ENCODE measurements at regions not wholly inside any gene's neighbourhood (a gene's known extent, or its start where the extent isn't known, plus 50 kb on each side); places are given as distances from the start of the nearest gene placed in this dataset.

- H3K36me3 ChIP-seq (ENCODE audit: control insufficient read depth, insufficient read depth, low read length) = no peaks in the 10 kb centered on the region
- H3K27me3 ChIP-seq (ENCODE audit: control insufficient read depth, insufficient read depth, low read length) = no peaks in the 10 kb centered on the region
- no peaks in the 10 kb centered on the region for H3K9me3 ChIP-seq (ENCODE audit: control insufficient read depth, insufficient read depth, low read length)
- no CpG with 5 or more reads among the region's 3 CpGs for WGBS (ENCODE audit: insufficient coverage, insufficient read length)
- H3K4me3 ChIP-seq (ENCODE audit: low read length) = no peak overlapping the region
- H3K4me1 ChIP-seq (ENCODE audit: control insufficient read depth, insufficient read depth, low read length) = no peaks in the 10 kb centered on the region
- H3K27ac ChIP-seq (ENCODE audit: low read length) = no peak overlapping the region
- DNase-seq (ENCODE audit: low read depth, low spot score) = no peak
Observed at GRCh38 chr12:63308671-63309070, 157.7 kb upstream of the AVPR1A start.

- H3K36me3 ChIP-seq (ENCODE audit: control insufficient read depth, insufficient read depth, low read length) = no peaks in the 10 kb centered on the region
- H3K27ac ChIP-seq (ENCODE audit: low read length) = no peak overlapping the region
- no peak overlapping the region for H3K4me3 ChIP-seq (ENCODE audit: low read length)
- no CpG with 5 or more reads among the region's 8 CpGs for WGBS (ENCODE audit: insufficient coverage, insufficient read length)
- DNase-seq (ENCODE audit: low read depth, low spot score) = no peak
- H3K9me3 ChIP-seq (ENCODE audit: control insufficient read depth, insufficient read depth, low read length) = no peaks in the 10 kb centered on the region
- H3K4me1 ChIP-seq (ENCODE audit: control insufficient read depth, insufficient read depth, low read length) = no peaks in the 10 kb centered on the region
- H3K27me3 ChIP-seq (ENCODE audit: control insufficient read depth, insufficient read depth, low read length) = no peaks in the 10 kb centered on the region
Observed at GRCh38 chr12:63307849-63308248, 156.8 kb upstream of the AVPR1A start.

GRCh38 chr12:63305901-63306875 is 155.2 kb upstream of the AVPR1A start:
- Histone ChIP-seq H3K9me3 (ENCODE audit: control insufficient read depth, insufficient read depth, low read length) (no peaks in the 10 kb centered on the region), H3K36me3 (ENCODE audit: control insufficient read depth, insufficient read depth, low read length) (no peaks in the 10 kb centered on the region), H3K27me3 (ENCODE audit: control insufficient read depth, insufficient read depth, low read length) (no peaks in the 10 kb centered on the region), H3K4me1 (ENCODE audit: control insufficient read depth, insufficient read depth, low read length) (no peaks in the 10 kb centered on the region), H3K4me3 (ENCODE audit: low read length) (no peak overlapping the region), H3K27ac (ENCODE audit: low read length) (no peak overlapping the region)
- DNase-seq (ENCODE audit: low read depth, low spot score) = no peak
- WGBS (ENCODE audit: insufficient coverage, insufficient read length) = no CpG with 5 or more reads among the region's 14 CpGs

- H3K27ac ChIP-seq (ENCODE audit: low read length) = no peak overlapping the region
- H3K36me3 ChIP-seq (ENCODE audit: control insufficient read depth, insufficient read depth, low read length) = no peaks in the 10 kb centered on the region
- no peak for DNase-seq (ENCODE audit: low read depth, low spot score)
- no peaks in the 10 kb centered on the region for H3K27me3 ChIP-seq (ENCODE audit: control insufficient read depth, insufficient read depth, low read length)
- no peak overlapping the region for H3K4me3 ChIP-seq (ENCODE audit: low read length)
- 100% methylated on average over 1 of the region's 5 CpGs for WGBS (ENCODE audit: insufficient coverage, insufficient read length)
- no peaks in the 10 kb centered on the region for H3K4me1 ChIP-seq (ENCODE audit: control insufficient read depth, insufficient read depth, low read length)
- H3K9me3 ChIP-seq (ENCODE audit: control insufficient read depth, insufficient read depth, low read length) = no peaks in the 10 kb centered on the region
Observed at GRCh38 chr12:63304887-63305316, 153.9 kb upstream of the AVPR1A start.

- no peak for DNase-seq (ENCODE audit: low read depth, low spot score)
- WGBS (ENCODE audit: insufficient coverage, insufficient read length) = no CpG with 5 or more reads among the region's 2 CpGs
- H3K4me3 ChIP-seq (ENCODE audit: low read length) = no peak overlapping the region
- H3K27me3 ChIP-seq (ENCODE audit: control insufficient read depth, insufficient read depth, low read length) = no peaks in the 10 kb centered on the region
- H3K27ac ChIP-seq (ENCODE audit: low read length) = no peak overlapping the region
- no peaks in the 10 kb centered on the region for H3K9me3 ChIP-seq (ENCODE audit: control insufficient read depth, insufficient read depth, low read length)
- no peaks in the 10 kb centered on the region for H3K4me1 ChIP-seq (ENCODE audit: control insufficient read depth, insufficient read depth, low read length)
- no peaks in the 10 kb centered on the region for H3K36me3 ChIP-seq (ENCODE audit: control insufficient read depth, insufficient read depth, low read length)
Observed at GRCh38 chr12:63302941-63303536, 152.0 kb upstream of the AVPR1A start.

- DNase-seq (ENCODE audit: low read depth, low spot score) = no peak
- no peak overlapping the region for H3K4me3 ChIP-seq (ENCODE audit: low read length)
- H3K4me1 ChIP-seq (ENCODE audit: control insufficient read depth, insufficient read depth, low read length) = no peaks in the 10 kb centered on the region
- H3K27ac ChIP-seq (ENCODE audit: low read length) = no peak overlapping the region
- WGBS (ENCODE audit: insufficient coverage, insufficient read length) = no CpG with 5 or more reads among the region's 7 CpGs
- H3K9me3 ChIP-seq (ENCODE audit: control insufficient read depth, insufficient read depth, low read length) = no peaks in the 10 kb centered on the region
- no peaks in the 10 kb centered on the region for H3K36me3 ChIP-seq (ENCODE audit: control insufficient read depth, insufficient read depth, low read length)
- no peaks in the 10 kb centered on the region for H3K27me3 ChIP-seq (ENCODE audit: control insufficient read depth, insufficient read depth, low read length)
Observed at GRCh38 chr12:63302269-63302940, 151.4 kb upstream of the AVPR1A start.

GRCh38 chr12:63301311-63301710 is 150.3 kb upstream of the AVPR1A start:
- Histone ChIP-seq H3K4me1 (ENCODE audit: control insufficient read depth, insufficient read depth, low read length) (no peaks in the 10 kb centered on the region), H3K27me3 (ENCODE audit: control insufficient read depth, insufficient read depth, low read length) (no peaks in the 10 kb centered on the region), H3K36me3 (ENCODE audit: control insufficient read depth, insufficient read depth, low read length) (no peaks in the 10 kb centered on the region), H3K9me3 (ENCODE audit: control insufficient read depth, insufficient read depth, low read length) (no peaks in the 10 kb centered on the region), H3K27ac (ENCODE audit: low read length) (no peak overlapping the region), H3K4me3 (ENCODE audit: low read length) (no peak overlapping the region)
- DNase-seq (ENCODE audit: low read depth, low spot score) = no peak

- H3K36me3 ChIP-seq (ENCODE audit: control insufficient read depth, insufficient read depth, low read length) = no peaks in the 10 kb centered on the region
- no peaks in the 10 kb centered on the region for H3K4me1 ChIP-seq (ENCODE audit: control insufficient read depth, insufficient read depth, low read length)
- DNase-seq (ENCODE audit: low read depth, low spot score) = no peak
- no peaks in the 10 kb centered on the region for H3K27me3 ChIP-seq (ENCODE audit: control insufficient read depth, insufficient read depth, low read length)
- no peaks in the 10 kb centered on the region for H3K9me3 ChIP-seq (ENCODE audit: control insufficient read depth, insufficient read depth, low read length)
- no peak overlapping the region for H3K4me3 ChIP-seq (ENCODE audit: low read length)
- no peak overlapping the region for H3K27ac ChIP-seq (ENCODE audit: low read length)
- WGBS (ENCODE audit: insufficient coverage, insufficient read length) = no CpG with 5 or more reads among the region's 2 CpGs
Observed at GRCh38 chr12:63298386-63298930, 147.5 kb upstream of the AVPR1A start.

- Histone ChIP-seq H3K27me3 (ENCODE audit: control insufficient read depth, insufficient read depth, low read length) (no peaks in the 10 kb centered on the region), H3K4me1 (ENCODE audit: control insufficient read depth, insufficient read depth, low read length) (no peaks in the 10 kb centered on the region), H3K4me3 (ENCODE audit: low read length) (no peak overlapping the region), H3K27ac (ENCODE audit: low read length) (no peak overlapping the region), H3K36me3 (ENCODE audit: control insufficient read depth, insufficient read depth, low read length) (no peaks in the 10 kb centered on the region), H3K9me3 (ENCODE audit: control insufficient read depth, insufficient read depth, low read length) (no peaks in the 10 kb centered on the region)
- DNase-seq (ENCODE audit: low read depth, low spot score) = no peak
- WGBS (ENCODE audit: insufficient coverage, insufficient read length) = no CpG with 5 or more reads among the region's 1 CpG
Observed at GRCh38 chr12:63294327-63294632, 143.3 kb upstream of the AVPR1A start.

- no CpG with 5 or more reads among the region's 2 CpGs for WGBS (ENCODE audit: insufficient coverage, insufficient read length)
- DNase-seq (ENCODE audit: low read depth, low spot score) = no peak
- no peaks in the 10 kb centered on the region for H3K36me3 ChIP-seq (ENCODE audit: control insufficient read depth, insufficient read depth, low read length)
- H3K4me1 ChIP-seq (ENCODE audit: control insufficient read depth, insufficient read depth, low read length) = no peaks in the 10 kb centered on the region
- no peaks in the 10 kb centered on the region for H3K9me3 ChIP-seq (ENCODE audit: control insufficient read depth, insufficient read depth, low read length)
- H3K27me3 ChIP-seq (ENCODE audit: control insufficient read depth, insufficient read depth, low read length) = no peaks in the 10 kb centered on the region
- H3K27ac ChIP-seq (ENCODE audit: low read length) = no peak overlapping the region
- no peak overlapping the region for H3K4me3 ChIP-seq (ENCODE audit: low read length)
Observed at GRCh38 chr12:63292471-63293221, 141.6 kb upstream of the AVPR1A start.
